ENCODE measurements at regions not wholly inside any gene's neighbourhood (a gene's known extent, or its start where the extent isn't known, plus 50 kb on each side); places are given as distances from the start of the nearest gene placed in this dataset.

DNA sequence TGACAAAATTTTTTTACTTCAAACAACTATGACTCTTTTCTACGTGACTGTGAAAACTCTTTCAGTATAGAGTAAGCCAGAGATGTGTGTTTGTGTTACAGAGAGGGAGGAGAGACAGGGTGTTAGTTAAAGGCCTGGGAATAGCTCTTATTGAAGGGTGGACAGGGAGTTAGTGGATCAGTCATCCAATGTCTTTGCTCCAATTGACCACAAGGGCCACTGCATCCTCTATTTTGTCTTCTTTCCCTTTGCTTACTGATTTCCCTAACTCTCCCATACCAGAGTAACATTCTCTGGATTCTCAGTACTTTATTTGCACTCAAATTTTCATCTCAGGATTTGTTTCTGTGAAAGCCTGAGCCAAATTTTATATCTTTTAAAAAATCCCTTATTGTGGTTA, 920.3 kb downstream of the CDH18 start:
- TF ChIP-seq POLR2AphosphoS5 (IDR thresholded peaks at IDR 0.05) (no peak), CTCF (IDR thresholded peaks at IDR 0.05) (no peak), POLR2A (IDR thresholded peaks at IDR 0.05) (no peak)

All from breast epithelium (tissue), 3 donors.